NCI-H187 treated with DMSO at 0.1 percent for 48 hours (cell line): ENCODE measurements at regions not wholly inside any gene's neighbourhood (a gene's known extent, or its start where the extent isn't known, plus 50 kb on each side); places are given as distances from the start of the nearest gene placed in this dataset.
"Not testable (repeated sequence)": the region's sequence is repeated elsewhere in the genome, so short reads cannot be mapped to it uniquely, and the experiment has no call there.

Experiments used
- DNase-seq: peaks from one replicate; lab custom pipeline; 2025; lab: John Stamatoyannopoulos, UW

DNA sequence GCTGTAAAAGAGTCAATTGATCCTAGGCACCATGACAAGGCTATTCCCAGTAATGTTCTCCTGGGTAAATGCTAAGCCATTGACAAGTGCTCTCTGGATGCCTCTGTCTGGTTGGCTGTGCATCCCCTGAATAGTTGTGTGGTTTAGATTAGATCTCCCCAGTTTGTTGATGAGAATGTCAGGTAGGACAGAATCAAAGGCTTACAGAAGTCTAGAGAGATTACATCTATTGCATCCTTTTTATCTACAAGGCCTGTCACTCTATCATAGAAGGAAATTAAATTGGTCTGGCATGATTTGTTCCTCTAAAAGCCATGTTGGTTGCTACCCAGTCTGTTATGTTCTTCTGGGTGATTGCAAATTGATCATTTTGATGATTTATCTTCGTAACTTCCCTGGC, 548.3 kb downstream of the GATA3 start:
- no peak for DNase-seq

DNA sequence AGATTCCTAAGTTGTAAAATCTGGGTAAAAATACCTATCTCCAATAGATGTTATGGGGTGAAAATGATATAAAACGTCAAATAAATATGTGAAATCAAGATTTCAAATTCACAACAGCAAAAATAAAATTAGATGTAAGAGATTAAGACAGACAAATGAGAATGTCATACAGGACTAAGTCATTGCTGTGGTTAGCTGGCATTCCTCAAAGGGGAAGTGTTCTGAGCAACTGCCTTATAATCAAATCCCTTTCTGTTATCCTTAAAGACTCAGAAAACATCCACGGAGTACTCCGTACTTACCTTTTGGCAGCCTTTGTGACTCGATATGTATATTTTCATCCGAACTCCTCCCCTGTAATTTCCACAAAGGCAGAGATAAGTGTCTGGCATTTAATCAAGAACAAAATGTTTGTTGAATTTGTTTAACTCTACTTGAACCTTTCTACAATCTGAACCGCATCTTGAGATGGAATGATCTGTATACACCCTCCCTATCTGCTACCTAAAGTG, 559.6 kb downstream of the GATA3 start:
- DNase-seq: no peak

DNA sequence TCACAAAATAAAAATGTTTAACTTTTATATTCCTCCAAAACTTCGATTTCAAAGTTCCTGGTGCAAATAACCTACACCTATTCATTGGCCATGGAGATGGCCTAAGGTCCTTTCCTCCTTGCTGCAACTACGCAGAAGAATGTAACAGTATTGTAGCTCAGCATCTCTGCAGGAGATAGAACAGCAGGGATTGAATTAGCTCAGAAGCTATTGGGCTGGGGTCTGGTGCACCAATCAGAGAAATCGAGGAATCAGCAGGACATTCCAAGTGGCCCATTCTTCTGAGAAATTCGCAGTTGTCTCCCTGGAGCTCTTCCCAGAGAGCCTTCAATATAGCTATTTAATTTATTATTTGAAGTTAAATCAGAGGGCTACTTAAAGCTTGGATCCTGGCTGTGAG, 560.6 kb downstream of the GATA3 start:
- no peak for DNase-seq

DNA sequence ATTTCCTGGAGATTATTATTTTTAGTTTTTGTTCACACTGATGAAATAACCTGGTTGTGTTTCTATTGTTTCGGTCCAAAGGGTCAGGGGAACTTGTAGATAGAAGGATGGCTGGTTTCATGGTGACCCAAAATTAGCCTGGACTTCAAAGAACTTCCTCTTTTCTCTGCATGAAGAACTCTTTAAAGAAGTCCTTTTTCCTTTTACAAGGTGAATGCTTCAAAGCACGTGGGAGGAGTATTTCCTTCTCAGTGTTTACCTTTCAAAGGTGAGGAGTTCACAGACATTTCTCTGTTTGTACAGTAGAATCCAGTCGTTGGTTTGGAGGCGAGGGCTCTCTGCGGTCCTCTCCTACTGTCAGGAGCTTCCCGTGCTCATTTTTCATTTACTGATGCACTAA, 561.7 kb downstream of the GATA3 start:
- no peak for DNase-seq

DNA sequence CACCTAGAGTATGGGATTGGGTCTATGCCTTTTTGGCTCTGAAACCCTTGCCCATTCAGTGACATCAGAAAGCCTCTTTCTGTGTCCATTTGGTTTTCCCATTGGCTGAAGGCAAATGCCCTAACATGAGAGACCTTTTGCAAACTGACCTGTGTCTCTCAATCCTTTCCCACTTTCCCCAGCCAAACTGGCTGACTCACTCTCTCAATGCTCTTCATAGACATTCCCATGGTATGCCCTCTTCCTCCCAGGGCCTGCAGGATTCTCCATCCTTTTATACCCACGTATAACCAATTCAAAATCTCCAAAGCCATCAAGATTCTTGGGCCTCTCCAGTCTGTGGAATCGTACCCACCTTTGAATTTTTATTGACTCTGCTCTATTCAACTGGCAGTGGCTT, 563.3 kb downstream of the GATA3 start:
- no peak for DNase-seq

DNA sequence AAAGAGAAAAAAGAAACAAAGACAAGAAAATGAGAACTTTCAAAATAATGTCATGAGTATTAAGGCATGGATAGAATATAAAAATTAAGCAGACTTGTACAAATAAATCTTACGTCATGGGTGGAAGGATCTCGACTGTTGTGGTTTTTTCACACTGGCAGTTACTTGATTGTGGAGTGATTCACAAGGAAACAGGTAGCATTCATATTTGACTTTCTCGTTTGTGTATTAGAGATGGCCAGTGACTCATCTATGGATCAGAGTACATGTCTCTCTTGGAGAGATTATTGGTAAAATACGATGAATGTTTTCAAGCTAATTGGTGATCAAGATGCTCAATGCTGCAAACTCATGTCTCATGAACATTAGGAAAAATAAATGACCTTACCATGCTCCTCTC, 564.3 kb downstream of the GATA3 start:
- no peak for DNase-seq

DNA sequence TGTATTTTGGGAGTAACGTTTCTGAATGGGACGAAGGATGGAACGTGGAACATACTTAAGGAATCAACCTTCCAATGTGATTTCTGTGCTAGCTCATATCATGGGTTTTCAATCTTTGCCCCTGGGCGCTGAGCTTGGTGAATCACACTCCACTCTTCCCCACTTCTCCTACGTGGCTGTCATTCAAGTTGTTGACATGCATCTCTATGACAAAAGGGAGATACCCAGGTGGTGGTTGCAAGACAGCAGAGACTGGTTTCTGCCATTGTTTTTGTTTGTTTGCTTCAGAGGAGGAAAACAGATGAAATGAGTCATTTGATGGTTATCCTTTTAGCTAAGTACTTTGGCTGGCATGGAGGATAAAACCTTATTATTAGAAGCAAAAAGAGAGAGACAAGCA, 573.9 kb downstream of the GATA3 start:
- no peak for DNase-seq

DNA sequence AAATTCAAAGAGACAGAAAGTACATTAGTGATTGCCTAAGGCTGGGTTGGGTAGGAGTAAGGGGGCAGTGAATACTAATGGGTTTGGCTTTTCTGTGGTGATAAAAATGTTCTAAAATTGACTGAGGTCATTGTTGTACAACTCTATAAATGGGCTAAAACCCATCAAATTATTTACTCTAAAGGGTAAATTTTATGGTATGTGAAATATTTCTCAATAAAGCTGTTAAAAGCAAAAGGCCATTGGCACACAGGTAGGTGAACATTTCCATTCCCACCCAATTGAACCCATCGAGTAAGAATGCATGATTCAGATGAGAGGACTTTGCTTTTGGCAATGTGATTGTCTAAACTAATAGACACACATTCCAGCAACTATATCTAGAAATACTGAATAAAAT, 579.4 kb downstream of the GATA3 start:
- no peak for DNase-seq

DNA sequence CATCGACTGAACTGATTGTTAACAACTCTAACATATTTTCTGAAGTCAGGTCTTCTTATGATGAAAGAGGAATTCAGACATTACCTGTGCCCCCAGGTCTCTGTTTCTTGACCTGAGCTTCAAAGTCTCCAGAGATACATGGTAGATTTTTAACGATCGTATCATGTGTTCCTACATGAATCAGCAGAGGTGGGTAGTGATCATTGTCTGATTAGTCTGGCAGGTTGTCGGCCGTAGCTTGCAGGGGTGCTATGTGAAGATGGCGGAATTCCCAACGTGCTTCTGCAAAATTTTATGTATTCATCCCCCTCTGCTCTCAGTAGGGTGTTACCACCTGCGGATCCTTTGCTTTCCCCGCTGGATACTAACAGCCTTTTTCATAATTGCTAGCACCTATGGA, 581.9 kb downstream of the GATA3 start:
- DNase-seq: no peak

DNA sequence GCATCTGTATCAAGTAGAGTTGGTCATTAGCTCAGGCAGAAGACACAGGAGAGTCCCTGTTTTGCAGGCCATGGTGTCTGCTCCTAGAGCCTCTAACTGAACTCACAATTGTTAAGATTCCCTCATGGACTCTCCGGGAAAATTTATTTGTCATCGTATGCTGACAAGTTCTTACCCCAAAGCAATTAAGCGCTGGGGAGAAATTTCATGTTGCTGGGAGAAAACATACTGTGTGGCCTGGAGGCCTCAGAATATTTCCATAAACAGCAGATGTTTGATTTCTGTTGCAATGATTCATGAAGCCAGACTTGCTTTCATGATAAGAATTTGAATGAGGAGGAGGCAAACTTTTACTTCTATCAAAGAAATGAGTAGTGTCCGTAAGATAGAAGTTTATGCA, 583.2 kb downstream of the GATA3 start:
- no peak for DNase-seq

DNA sequence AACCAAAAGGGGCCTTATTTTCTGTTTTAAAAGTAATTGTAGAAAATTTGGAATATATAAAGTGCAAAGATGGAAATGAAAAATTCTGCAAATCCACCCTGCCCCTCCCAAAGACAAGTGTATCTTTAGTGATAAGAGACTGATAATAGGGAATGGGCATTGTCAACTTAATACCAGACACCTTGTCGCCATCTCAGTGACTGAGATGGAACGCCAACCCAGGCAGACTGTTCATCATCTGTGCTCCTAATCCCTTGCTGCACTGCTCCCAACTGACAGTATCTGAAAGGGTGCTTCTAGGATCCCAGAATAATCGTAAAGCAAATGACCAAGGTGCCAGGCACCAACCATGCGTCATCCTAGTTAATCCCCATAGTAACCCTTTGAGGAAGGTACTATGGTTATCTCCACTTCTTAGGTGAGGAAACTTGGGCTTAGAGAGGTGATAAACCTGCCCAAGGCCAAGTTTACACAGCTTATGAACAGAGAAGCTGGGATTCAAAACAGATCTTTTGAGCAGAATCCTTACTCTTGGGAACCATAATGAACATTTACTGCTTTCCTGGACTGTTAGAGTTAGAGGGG, 583.7 kb downstream of the GATA3 start:
- no peak for DNase-seq

DNA sequence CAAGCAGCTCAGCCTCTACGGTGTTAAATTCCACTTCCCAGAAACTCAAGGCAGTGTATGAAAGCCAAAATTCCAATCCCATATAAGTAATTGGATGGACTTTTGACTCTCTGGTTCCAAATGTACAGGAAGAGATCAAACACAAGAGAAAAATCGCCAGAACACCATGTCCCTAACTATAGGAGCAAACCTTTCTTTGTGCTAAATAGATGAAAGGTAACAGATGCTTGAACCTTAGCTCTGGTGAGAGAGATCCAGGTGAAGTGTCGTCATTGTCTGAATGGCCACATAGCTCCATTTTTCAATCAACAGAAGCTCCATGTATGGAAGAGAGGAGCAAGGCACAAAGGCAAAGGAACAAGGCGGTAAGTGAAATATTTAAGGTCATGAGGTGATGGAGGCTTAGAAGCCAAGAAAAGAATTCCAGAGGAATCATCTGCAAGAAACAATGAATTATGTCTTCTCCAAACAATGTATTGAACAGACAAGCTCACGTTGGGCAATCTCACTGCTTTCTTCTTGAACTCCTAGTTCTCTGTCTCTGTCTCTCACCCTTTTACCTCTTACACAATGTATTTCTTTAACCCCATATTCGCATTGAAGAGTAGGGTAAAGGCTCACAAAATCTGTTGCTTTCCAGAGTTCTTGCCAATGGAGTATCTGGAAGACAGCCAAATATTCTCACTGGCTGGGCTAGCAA, 585.1 kb downstream of the GATA3 start:
- DNase-seq: no peak

DNA sequence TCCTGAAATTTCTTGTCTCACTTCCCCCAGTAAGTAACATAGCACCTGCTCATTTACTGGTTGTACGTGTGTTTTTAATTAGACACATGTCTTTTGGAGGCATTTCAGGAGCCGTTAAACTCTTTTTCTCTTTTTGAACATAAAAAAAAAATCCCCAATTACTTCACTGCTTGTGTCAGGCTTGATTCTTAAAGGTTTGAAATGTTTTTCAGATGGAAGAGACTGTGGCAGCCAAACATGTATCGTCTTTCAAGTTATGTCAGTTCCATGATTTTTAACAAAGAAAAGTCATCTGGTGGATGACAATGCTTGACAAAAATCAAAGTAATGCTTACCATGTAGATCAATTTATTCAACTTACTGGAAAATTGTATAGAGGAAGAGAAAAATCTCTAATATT, 585.8 kb downstream of the GATA3 start:
- DNase-seq: no peak

DNA sequence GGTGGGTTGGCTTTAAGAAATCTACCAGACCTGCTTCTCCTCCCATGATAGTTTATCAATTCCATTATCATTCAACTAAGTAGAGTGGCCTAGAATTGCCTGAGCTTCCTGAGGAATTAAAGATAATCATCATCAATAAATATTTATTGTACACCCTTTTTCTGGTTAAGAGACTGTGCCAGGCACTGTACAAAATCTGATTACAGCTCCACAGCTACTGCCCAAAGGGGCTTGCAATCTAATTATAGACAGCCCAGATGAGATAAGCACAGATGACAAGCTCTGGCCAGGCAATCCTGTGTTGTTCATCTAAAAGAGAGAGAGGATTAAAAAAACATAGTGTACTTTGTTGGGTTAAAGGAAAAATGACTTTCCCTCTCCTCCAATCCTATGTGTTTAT, 586.4 kb downstream of the GATA3 start:
- no peak for DNase-seq

DNA sequence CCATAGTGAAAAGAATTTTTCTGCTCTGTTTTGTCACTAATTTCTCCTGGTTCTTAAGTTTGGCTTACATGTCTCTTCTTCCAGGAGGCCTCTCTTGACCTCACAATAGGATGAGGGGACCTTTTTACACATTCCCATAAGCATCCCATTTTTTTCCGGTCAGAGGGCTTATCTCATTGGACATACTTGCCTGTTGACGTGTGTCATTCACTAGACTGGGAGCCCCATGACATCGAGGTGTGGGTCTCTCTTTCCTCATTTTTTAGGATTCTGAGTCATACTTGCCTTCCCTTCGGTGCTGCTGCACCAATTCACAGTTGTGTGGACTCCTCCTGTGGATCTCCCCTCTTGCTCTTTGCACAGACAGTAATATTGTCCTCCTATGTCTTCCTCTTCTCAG, 601.8 kb downstream of the GATA3 start:
- DNase-seq: no peak

DNA sequence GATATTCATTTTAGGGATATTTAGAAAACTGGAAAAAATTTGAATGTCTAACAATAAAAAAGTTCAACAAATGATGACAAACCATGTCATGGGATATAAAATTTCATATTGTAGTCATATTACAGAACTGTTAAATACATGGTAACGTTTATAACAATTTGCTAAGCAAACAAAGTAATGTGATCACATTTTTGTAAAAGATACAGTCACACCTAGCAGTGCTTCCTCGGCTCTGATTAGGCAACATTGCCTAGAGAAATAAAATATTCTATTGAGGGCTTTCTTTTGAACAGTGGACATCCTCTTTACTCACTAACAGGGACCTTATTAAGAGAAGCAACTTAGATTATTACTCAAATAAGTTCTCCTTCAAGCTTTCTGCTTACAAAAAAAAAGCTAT, 605.5 kb downstream of the GATA3 start:
- no peak for DNase-seq

DNA sequence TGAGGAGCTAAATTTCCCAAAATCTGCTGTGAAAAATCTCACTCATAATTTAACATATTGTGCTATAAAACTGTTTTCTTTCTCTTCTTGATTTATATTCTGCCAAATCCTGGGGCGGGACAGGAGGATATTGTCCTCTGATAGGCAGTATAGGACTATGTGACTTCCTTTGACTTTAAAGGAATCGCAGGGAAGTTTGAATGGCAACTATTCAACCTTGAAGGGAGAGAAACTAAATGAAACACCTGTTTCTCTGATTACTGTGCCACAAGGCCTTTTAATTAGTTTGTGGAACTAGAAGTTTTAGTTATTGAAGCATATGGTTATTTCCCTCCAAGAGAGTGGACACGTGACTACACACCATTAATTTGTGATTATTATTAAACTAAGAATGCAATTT, 607.4 kb downstream of the GATA3 start:
- no peak for DNase-seq

DNA sequence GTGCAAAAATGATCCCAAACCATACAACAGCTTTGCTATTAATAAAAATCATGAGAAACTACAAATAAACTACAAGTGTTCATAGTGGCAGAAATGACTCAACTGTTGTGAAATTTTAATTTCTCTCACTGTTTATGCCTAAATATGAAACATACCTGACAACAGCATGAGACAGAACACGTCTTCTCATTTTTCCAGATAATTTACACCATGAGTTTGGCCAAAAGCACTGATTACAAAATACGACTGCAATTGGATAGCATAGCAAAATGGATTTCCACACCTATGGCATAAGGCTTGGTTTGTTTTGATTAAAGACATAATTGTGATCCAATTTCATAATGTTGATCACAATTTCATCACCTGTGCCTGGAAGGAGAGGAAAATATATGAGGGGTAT, 608.6 kb downstream of the GATA3 start:
- no peak for DNase-seq

DNA sequence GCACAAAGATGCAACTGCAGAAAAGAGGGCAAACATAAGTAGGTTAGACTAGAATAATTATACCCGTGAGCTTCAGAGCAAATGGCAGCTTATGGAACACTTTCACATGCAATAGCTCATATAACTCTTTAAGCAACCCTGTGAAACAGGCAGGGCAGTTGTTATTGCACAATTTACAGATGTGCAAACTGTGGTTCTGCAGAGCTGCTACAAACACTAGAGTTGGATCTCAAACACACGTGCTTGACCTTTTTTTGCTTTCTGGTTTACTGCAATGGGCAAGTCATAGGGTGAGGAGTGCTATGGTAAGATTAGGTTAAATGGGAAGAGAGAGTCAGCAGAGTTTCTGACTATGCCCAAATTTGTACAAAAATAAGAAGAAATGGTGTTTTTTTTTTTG, 610.8 kb downstream of the GATA3 start:
- DNase-seq: no peak

DNA sequence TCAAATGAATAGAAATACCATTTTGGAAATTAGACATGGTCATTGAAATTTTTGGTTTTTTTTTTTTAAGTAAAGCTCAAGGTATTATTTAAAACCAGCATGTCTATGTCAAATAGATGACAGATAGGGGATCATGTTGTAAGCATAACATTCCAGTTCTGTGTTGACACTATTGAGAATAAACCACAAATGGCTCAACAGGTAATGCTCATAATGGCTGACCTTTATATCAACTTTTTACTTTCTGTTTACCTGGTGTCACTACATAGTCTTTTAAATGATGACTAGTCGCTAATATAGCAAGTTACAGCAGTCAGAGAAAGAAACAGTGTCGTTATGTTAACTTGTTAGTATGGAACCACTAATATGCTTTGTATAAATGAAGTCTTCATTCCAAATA, 616.0 kb downstream of the GATA3 start:
- DNase-seq: no peak

DNA sequence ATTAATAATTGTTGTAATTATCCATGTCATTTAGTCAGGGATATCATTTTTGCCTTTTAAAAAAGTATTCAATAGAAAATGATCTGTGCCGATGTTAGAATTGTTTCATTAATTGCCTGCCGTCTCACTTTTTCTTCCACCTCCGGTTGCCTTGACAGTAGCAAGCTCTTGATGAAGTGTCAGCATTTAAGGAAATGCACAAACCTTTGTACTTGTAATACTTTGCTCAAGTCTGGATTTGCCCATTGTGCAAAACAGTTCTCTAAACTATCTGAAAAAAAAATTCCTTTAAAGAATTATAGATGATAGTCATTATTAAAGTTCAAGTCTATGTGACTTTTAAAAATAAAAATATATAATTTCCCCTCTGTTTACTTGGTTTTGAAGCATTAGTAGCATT, 619.7 kb downstream of the GATA3 start:
- no peak for DNase-seq

DNA sequence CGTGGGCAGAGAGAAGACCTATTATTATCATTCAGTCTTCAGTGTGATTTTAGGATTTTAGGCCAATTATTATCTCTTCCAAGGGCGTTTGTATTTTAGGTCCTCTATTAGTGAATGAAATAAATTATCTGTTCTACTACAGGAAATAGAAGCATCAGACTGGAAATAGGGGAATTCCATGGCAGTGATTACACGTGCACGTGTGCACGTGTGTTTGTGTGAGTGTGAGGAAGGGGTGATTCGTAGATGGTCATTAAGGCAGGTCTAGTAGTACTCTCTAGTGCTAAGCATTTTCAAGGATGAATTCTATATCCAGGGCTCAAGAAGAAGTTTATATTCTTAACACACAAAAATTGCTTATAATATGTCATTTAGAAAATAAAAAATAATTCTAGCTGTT, 623.2 kb downstream of the GATA3 start:
- no peak for DNase-seq

DNA sequence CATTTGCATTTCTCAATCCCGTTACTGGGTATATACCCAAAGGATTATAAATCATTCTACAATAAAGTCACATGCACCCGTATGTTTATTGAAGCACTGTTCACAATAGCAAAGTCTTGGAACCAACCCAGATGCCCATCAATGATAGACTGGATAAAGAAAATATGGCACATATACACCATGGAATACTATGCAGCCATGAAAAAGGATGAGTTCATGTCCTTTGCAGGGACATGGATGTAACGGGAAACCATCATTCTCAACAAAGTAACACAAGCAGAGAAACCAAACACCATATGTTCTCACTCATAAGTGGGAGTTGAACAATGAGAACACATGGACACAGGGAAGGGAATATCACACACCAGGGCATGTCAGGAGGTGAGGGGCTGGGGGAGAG, 630.4 kb downstream of the GATA3 start:
- not testable (repeated sequence) for DNase-seq

DNA sequence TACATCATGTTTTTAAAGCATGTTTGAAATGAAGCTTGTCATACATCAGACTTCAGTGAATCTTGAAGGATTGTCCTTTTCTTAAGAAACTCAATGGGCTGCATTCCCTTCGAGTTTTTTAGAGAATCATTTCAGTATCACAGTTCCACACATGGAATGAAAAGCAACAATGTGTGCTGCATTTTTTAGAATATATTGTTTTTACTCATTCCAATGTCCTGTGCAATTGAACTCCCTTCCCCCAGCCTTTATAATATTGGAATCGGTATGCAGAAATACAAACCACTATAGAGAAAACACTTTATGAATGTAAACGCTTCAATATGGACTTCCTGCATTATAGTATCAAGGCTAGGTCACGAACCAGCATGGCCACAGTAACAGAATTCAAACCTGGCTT, 634.4 kb downstream of the GATA3 start:
- no peak for DNase-seq
